BJ (cell line): ENCODE measurements at regions not wholly inside any gene's neighbourhood (a gene's known extent, or its start where the extent isn't known, plus 50 kb on each side); places are given as distances from the start of the nearest gene placed in this dataset.

Experiments used
- CTCF ChIA-PET: fragments of 350-600 bp; formaldehyde crosslinking; extraction: SDS; loops from one replicate; lab custom pipeline; 2021; ENCODE audit warnings: antibody characterized with exemption, inconsistent platforms; lab: Yijun Ruan, JAX
- POLR2A ChIA-PET: fragments of 300-600 bp; sonication (Branson Sonifier 250); formaldehyde crosslinking; extraction: SDS; loops from one replicate; lab custom pipeline; 2021; ENCODE audit warnings: antibody characterized with exemption; lab: Charles Lee
- DNase-seq: peaks from one replicate; pipeline ENCODE4 v3.0.0-alpha.2; 2011; ENCODE audit warnings: low read depth
- H3K27me3 ChIP-seq: 2 replicates; pipeline ENCODE4 v1.6.0; 2011; ENCODE audit warnings: low read length; ENCODE audit not compliant: control insufficient read depth, insufficient read depth
- H3K36me3 ChIP-seq: 2 replicates; pipeline ENCODE4 v1.5.1; 2011; ENCODE audit warnings: low read length; ENCODE audit not compliant: control insufficient read depth, insufficient read depth
- H3K4me3 ChIP-seq: 2 replicates; pipeline ENCODE4 v1.5.1; 2011; ENCODE audit warnings: low read depth, mild to moderate bottlenecking, control low read depth, low read length
- TF ChIP-seq, protein P1 (sequence below): IDR thresholded peaks from 2 replicates; pipeline ENCODE4 v1.5.1; 2011; ENCODE audit warnings: low read depth, mild to moderate bottlenecking, control low read depth, inconsistent platforms, low read length, moderate library complexity; ENCODE audit not compliant: insufficient read depth

GRCh38 chr4:17285747-17286146 is 226.1 kb downstream of the QDPR start:
- H3K27me3 ChIP-seq = no peaks in the 10 kb centered on the region
- H3K4me3 ChIP-seq = no peak overlapping the region
- CTCF ChIA-PET = no interaction called here
- no peak for DNase-seq
- no peaks in the 10 kb centered on the region for H3K36me3 ChIP-seq
- POLR2A ChIA-PET = no interaction called here
- TF ChIP-seq, protein P1, sequence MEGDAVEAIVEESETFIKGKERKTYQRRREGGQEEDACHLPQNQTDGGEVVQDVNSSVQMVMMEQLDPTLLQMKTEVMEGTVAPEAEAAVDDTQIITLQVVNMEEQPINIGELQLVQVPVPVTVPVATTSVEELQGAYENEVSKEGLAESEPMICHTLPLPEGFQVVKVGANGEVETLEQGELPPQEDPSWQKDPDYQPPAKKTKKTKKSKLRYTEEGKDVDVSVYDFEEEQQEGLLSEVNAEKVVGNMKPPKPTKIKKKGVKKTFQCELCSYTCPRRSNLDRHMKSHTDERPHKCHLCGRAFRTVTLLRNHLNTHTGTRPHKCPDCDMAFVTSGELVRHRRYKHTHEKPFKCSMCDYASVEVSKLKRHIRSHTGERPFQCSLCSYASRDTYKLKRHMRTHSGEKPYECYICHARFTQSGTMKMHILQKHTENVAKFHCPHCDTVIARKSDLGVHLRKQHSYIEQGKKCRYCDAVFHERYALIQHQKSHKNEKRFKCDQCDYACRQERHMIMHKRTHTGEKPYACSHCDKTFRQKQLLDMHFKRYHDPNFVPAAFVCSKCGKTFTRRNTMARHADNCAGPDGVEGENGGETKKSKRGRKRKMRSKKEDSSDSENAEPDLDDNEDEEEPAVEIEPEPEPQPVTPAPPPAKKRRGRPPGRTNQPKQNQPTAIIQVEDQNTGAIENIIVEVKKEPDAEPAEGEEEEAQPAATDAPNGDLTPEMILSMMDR = no peak

GRCh38 chr4:17284323-17285175 is 227.3 kb downstream of the QDPR start:
- H3K4me3 ChIP-seq = no peak overlapping the region
- ChIA-PET CTCF (interaction anchor here (0.6 to 1.1 kb wide), 2 partner anchors 9 to 26 kb away, joined by 3 to 4 read pairs; no protein-coding TSS in a partner anchor), POLR2A (no interaction called here)
- no peak for DNase-seq
- no peaks in the 10 kb centered on the region for H3K27me3 ChIP-seq
- no peaks in the 10 kb centered on the region for H3K36me3 ChIP-seq
- TF ChIP-seq, protein P1 = no peak

DNA sequence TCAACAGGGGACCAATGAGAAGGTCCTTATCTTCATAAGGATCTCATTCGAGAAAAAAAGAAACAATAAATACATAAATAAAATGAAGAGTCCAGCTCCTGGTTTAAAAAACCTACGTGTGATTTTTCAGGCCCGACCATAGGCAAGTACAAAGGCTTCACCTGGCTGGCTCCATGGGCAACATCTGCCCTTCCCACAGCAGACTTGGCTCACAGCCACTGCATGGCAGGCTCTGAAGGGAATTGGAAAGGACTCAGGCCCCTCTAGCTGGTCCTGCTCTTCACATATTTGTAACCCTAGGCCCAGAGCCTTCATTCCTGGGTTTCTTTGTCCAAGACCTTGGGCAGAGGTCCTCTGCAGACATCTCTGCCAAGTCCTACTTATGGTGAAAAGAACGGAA is 228.1 kb downstream of the QDPR start:
- ChIA-PET POLR2A (no interaction called here), CTCF (interaction anchor here (0.6 to 1.1 kb wide), 2 partner anchors 8 to 27 kb away, joined by 3 to 4 read pairs; no protein-coding TSS in a partner anchor)
- Histone ChIP-seq H3K27me3 (no peaks in the 10 kb centered on the region), H3K36me3 (no peaks in the 10 kb centered on the region), H3K4me3 (no peak overlapping the region)
- DNase-seq = no peak
- TF ChIP-seq, protein P1 = no peak

GRCh38 chr4:17283251-17283650 is 228.6 kb downstream of the QDPR start:
- TF ChIP-seq, protein P1 = no peak
- ChIA-PET CTCF (interaction anchor here (1.0 kb wide), 1 partner anchor 16 kb away, joined by 3 read pairs; no protein-coding TSS in a partner anchor), POLR2A (no interaction called here)
- Histone ChIP-seq H3K36me3 (no peaks in the 10 kb centered on the region), H3K4me3 (no peak overlapping the region), H3K27me3 (no peaks in the 10 kb centered on the region)
- no peak for DNase-seq

GRCh38 chr4:17280261-17281018 is 231.4 kb downstream of the QDPR start:
- H3K36me3 ChIP-seq = no peaks in the 10 kb centered on the region
- no peaks in the 10 kb centered on the region for H3K27me3 ChIP-seq
- no peak overlapping the region for H3K4me3 ChIP-seq
- CTCF ChIA-PET = interaction anchor here (0.9 to 1.0 kb wide), 2 partner anchors 17 to 42 kb away, joined by 3 to 4 read pairs; no protein-coding TSS in a partner anchor
- DNase-seq = no peak
- POLR2A ChIA-PET = no interaction called here
- TF ChIP-seq, protein P1 = no peak
